ENCODE measurements at regions not wholly inside any gene's neighbourhood (a gene's known extent, or its start where the extent isn't known, plus 50 kb on each side); places are given as distances from the start of the nearest gene placed in this dataset.

- no peaks in the 10 kb centered on the region for H4K20me1 ChIP-seq (ENCODE audit: control insufficient read depth, insufficient read depth)
- H3K36me3 ChIP-seq (ENCODE audit: control insufficient read depth in 2 of 2, insufficient read depth in 2 of 2, low read length in 1 of 2), result no peaks in the 10 kb centered on the region
- DNase-seq (ENCODE audit: low read depth, low spot score) (no peak), FAIRE-seq (no peak), ATAC-seq (no peak)
- H3K4me3 ChIP-seq, result no peak overlapping the region
- no peaks in the 10 kb centered on the region for H3K4me1 ChIP-seq (ENCODE audit: control insufficient read depth, insufficient read depth, low read length)
- ChIA-PET CTCF (interaction anchor here (0.6 to 1.2 kb wide), 2 partner anchors 451 to 949 kb away, joined by 3 read pairs; no protein-coding TSS in a partner anchor), RAD21 (ENCODE audit: unreplicated experiment) (no interaction called here), SMC1A (ENCODE audit: uncharacterized antibody, unreplicated experiment) (no interaction called here), POLR2A (no interaction called here)
- WGBS (ENCODE audit: insufficient coverage, insufficient replicate concordance, low lambda C conversion rate, missing lambda C conversion rate), result 38% methylated on average over 4 of the region's 4 CpGs
- intact Hi-C loops (cut with micrococcal nuclease; ENCODE audit: unreplicated experiment), result no loop called here
- H3K27me3 ChIP-seq (replicated peaks in 1 of 2; ENCODE audit: control insufficient read depth in 2 of 2, insufficient read depth in 2 of 2, low read length in 1 of 2), result no peaks in the 10 kb centered on the region
- H3K9ac ChIP-seq (ENCODE audit: control insufficient read depth, insufficient read depth, low read length), result no peak overlapping the region
- no peaks in the 10 kb centered on the region; the same call in 2 of the 3 replicates for H3K9me3 ChIP-seq (replicated peaks; ENCODE audit: control insufficient read depth, insufficient read depth, low read length)
- H3K27ac ChIP-seq (ENCODE audit: control insufficient read depth, insufficient read depth), result no peak overlapping the region
- in situ Hi-C loops (cut with MboI), result no loop called here
- TF ChIP-seq IKZF1 (conservative IDR thresholded peaks at IDR 0.05), result no peak
- TF ChIP-seq SREBF1 (IDR thresholded peaks at IDR 0.05; ENCODE audit: low read length), result no peak
- TF ChIP-seq SPI1 (IDR thresholded peaks at IDR 0.05; ENCODE audit: borderline replicate concordance, insufficient read depth, low read depth, low read length), result no peak
- TF ChIP-seq E2F4 (IDR thresholded peaks at IDR 0.05; ENCODE audit: low read depth, low read length), result no peak
- TF ChIP-seq CHD4 (IDR thresholded peaks at IDR 0.05), result no peak
- TF ChIP-seq ZNF687 (IDR thresholded peaks at IDR 0.05), result no peak
- no peak for TF ChIP-seq HDAC6 (IDR thresholded peaks at IDR 0.05; ENCODE audit: unreplicated experiment)
- no peak for TF ChIP-seq NRF1 (conservative IDR thresholded peaks at IDR 0.05; ENCODE audit: low read depth, low read length)
- TF ChIP-seq MTA3 (IDR thresholded peaks at IDR 0.05; ENCODE audit: borderline replicate concordance, low read length), result no peak
- TF ChIP-seq MYC (IDR thresholded peaks at IDR 0.05; ENCODE audit: insufficient read depth, insufficient read length, insufficient replicate concordance, low read length, severe bottlenecking), result no peak
- TF ChIP-seq BMI1 (IDR thresholded peaks at IDR 0.05; ENCODE audit: borderline replicate concordance), result no peak
- TF ChIP-seq YY1 (IDR thresholded peaks at IDR 0.05; ENCODE audit: low read depth, low read length), result no peak
- TF ChIP-seq CEBPZ (IDR thresholded peaks at IDR 0.05; ENCODE audit: low read depth, low read length), result no peak
- no peak for TF ChIP-seq BRCA1 (IDR thresholded peaks at IDR 0.05; ENCODE audit: low read depth, low read length)
- no peak for TF ChIP-seq IRF4 (IDR thresholded peaks at IDR 0.05; ENCODE audit: low read depth, low read length)
- no peak for TF ChIP-seq RFX5 (IDR thresholded peaks at IDR 0.05; ENCODE audit: low read depth, low read length)
- H2AFZ ChIP-seq (ENCODE audit: control insufficient read depth, low read depth, low read length), result no peak overlapping the region
- no TSS peak for BruUV-seq (replicated peaks)
- H3K4me2 ChIP-seq (ENCODE audit: control insufficient read depth, insufficient read depth), result no peak overlapping the region
- H3K79me2 ChIP-seq (ENCODE audit: control insufficient read depth, insufficient read depth, low read length), result no peaks in the 10 kb centered on the region
Observed at GRCh38 chr13:40217675-40218074, 448.8 kb downstream of the FOXO1 start.
